Panc1 (cell line): ENCODE measurements at regions not wholly inside any gene's neighbourhood (a gene's known extent, or its start where the extent isn't known, plus 50 kb on each side); places are given as distances from the start of the nearest gene placed in this dataset.

Experiments used
- ATAC-seq: fragments of 200-7000 bp; cut with Tn5 transposase; 2 replicates; pipeline ENCODE4 v1.9.1; 2020; ENCODE audit warnings: mild to moderate bottlenecking, moderate library complexity
- BruUV-seq: library from RNA; stranded (reverse); fragments of 400-500 nt; replicated peaks from 2 replicates; lab custom pipeline; 2021; lab: Mats Ljungman, UMichigan
- CTCF ChIA-PET: fragments of 300-600 bp; sonication (Branson Sonifier 250); formaldehyde crosslinking; loops from one replicate; lab custom pipeline; 2022; ENCODE audit warnings: antibody characterized with exemption; lab: Charles Lee
- POLR2A ChIA-PET: fragments of 300-600 bp; sonication (Branson Sonifier 250); formaldehyde crosslinking; loops from one replicate; lab custom pipeline; 2022; ENCODE audit warnings: antibody characterized with exemption; lab: Charles Lee
- DNase-seq: peaks from one replicate; pipeline ENCODE4 v3.0.0-alpha.2; 2010; ENCODE audit warnings: low read depth, low spot score
- H3K27ac ChIP-seq: 2 replicates; pipeline ENCODE4 v1.5.1; 2011; ENCODE audit warnings: mild to moderate bottlenecking, low read length, inconsistent platforms
- H3K27me3 ChIP-seq: fragments of 200-500 bp; sonication (Bioruptor generic); 2 replicates; pipeline ENCODE4 v1.6.0; 2014; ENCODE audit warnings: low read length, inconsistent platforms; ENCODE audit not compliant: control insufficient read depth, insufficient read depth
- H3K36me3 ChIP-seq: fragments of 200-500 bp; sonication (Bioruptor generic); 2 replicates; pipeline ENCODE4 v1.5.1; 2014; ENCODE audit warnings: inconsistent platforms, mild to moderate bottlenecking, low read length, moderate library complexity; ENCODE audit not compliant: control insufficient read depth, insufficient read depth
- H3K4me1 ChIP-seq: 2 replicates; pipeline ENCODE4 v1.5.1; 2011; ENCODE audit warnings: inconsistent platforms, mild to moderate bottlenecking, low read length, moderate library complexity; ENCODE audit not compliant: control insufficient read depth, insufficient read depth
- H3K4me3 ChIP-seq, 2 experiments: 2 replicates each; pipeline ENCODE4 v1.5.1; 2011 to 2012; ENCODE audit warnings: low read depth in 2 of 2, low read length in 2 of 2, mild to moderate bottlenecking in 2 of 2, inconsistent platforms in 1 of 2, moderate library complexity in 1 of 2
- H3K9me3 ChIP-seq: fragments of 200-500 bp; sonication (Bioruptor generic); 2 replicates; pipeline ENCODE4 v1.5.1; 2014; ENCODE audit warnings: low read depth, mild to moderate bottlenecking, inconsistent platforms, low read length, moderate library complexity; ENCODE audit not compliant: control insufficient read depth, insufficient read depth
- POLR2AphosphoS5 ChIP-seq: IDR thresholded peaks from 2 replicates; pipeline ENCODE4 v1.6.1; 2012; ENCODE audit warnings: mild to moderate bottlenecking, low read depth, low read length, moderate library complexity
- SIN3A ChIP-seq: IDR thresholded peaks from 2 replicates; pipeline ENCODE4 v1.6.1; 2012; ENCODE audit warnings: low read depth, mild to moderate bottlenecking, low read length, moderate library complexity, borderline replicate concordance; ENCODE audit not compliant: insufficient read depth
- TCF7L2 ChIP-seq: IDR thresholded peaks from 2 replicates; pipeline ENCODE4 v1.6.1; 2011; ENCODE audit warnings: mild to moderate bottlenecking, low read depth, low read length, inconsistent platforms
- in situ Hi-C: cut with HindIII; loops from 2 replicates; pipeline ENCODE4 v1.10.0; 2016; ENCODE audit warnings: low sequenced_read_pairs, low pct_unique_long_range_greater_than_20kb
- intact Hi-C: fragments of 100-400 bp; cut with micrococcal nuclease; formaldehyde crosslinking; loops from one replicate; pipeline ENCODE4 v1.10.0; 2022; ENCODE audit not compliant: unreplicated experiment
- TF ChIP-seq, protein P1 (sequence below): fragments of 450-650 bp; IDR thresholded peaks from 2 replicates; pipeline ENCODE4 v1.5.1; 2017; ENCODE audit warnings: mild to moderate bottlenecking
- TF ChIP-seq, protein P2 (sequence below), 2 experiments: IDR thresholded peaks; 2 replicates each; pipeline ENCODE4 v1.6.1; 2011 to 2012; ENCODE audit warnings: low read depth in 2 of 2, control low read depth in 1 of 2, low read length in 1 of 2, mild to moderate bottlenecking in 1 of 2, moderate library complexity in 1 of 2; ENCODE audit not compliant: insufficient read depth in 1 of 2

DNA sequence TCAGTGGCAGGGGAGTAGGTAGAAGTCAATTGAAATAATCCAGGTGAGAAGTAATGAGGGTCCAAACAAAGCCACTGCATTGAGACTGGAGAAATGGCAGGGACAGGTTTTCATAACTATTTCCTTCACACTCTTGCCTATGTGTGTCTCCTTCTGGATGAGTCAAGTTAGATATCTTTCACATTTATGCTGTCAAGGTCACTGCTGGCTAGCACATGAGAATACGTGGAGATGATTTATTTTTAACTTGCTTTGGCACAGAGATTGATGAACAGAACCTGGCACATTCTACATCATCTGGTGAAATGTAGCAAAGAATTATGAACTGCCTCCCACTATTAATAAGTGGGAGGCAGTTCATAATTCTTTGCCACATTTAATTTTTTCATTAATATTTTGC is 66.7 kb upstream of the BOD1L1 start:
- POLR2A ChIA-PET: no interaction called here
- TF ChIP-seq POLR2AphosphoS5 (no peak), SIN3A (no peak), TCF7L2 (no peak)
- TF ChIP-seq, protein P1, sequence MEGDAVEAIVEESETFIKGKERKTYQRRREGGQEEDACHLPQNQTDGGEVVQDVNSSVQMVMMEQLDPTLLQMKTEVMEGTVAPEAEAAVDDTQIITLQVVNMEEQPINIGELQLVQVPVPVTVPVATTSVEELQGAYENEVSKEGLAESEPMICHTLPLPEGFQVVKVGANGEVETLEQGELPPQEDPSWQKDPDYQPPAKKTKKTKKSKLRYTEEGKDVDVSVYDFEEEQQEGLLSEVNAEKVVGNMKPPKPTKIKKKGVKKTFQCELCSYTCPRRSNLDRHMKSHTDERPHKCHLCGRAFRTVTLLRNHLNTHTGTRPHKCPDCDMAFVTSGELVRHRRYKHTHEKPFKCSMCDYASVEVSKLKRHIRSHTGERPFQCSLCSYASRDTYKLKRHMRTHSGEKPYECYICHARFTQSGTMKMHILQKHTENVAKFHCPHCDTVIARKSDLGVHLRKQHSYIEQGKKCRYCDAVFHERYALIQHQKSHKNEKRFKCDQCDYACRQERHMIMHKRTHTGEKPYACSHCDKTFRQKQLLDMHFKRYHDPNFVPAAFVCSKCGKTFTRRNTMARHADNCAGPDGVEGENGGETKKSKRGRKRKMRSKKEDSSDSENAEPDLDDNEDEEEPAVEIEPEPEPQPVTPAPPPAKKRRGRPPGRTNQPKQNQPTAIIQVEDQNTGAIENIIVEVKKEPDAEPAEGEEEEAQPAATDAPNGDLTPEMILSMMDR: no peak
- TF ChIP-seq, protein P2, sequence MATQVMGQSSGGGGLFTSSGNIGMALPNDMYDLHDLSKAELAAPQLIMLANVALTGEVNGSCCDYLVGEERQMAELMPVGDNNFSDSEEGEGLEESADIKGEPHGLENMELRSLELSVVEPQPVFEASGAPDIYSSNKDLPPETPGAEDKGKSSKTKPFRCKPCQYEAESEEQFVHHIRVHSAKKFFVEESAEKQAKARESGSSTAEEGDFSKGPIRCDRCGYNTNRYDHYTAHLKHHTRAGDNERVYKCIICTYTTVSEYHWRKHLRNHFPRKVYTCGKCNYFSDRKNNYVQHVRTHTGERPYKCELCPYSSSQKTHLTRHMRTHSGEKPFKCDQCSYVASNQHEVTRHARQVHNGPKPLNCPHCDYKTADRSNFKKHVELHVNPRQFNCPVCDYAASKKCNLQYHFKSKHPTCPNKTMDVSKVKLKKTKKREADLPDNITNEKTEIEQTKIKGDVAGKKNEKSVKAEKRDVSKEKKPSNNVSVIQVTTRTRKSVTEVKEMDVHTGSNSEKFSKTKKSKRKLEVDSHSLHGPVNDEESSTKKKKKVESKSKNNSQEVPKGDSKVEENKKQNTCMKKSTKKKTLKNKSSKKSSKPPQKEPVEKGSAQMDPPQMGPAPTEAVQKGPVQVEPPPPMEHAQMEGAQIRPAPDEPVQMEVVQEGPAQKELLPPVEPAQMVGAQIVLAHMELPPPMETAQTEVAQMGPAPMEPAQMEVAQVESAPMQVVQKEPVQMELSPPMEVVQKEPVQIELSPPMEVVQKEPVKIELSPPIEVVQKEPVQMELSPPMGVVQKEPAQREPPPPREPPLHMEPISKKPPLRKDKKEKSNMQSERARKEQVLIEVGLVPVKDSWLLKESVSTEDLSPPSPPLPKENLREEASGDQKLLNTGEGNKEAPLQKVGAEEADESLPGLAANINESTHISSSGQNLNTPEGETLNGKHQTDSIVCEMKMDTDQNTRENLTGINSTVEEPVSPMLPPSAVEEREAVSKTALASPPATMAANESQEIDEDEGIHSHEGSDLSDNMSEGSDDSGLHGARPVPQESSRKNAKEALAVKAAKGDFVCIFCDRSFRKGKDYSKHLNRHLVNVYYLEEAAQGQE (IDR thresholded peaks at IDR 0.05; ENCODE audit: insufficient read depth in 1 of 2, low read depth in 2 of 2, low read length in 1 of 2): no peak
- DNase-seq: no peak
- in situ Hi-C loops (no loop called here), intact Hi-C loops (no loop called here)
- Histone ChIP-seq H3K9me3 (no peaks in the 10 kb centered on the region), H3K27me3 (no peaks in the 10 kb centered on the region), H3K27ac (no peak overlapping the region), H3K36me3 (no peaks in the 10 kb centered on the region), H3K4me3 (no peak overlapping the region), H3K4me1 (no peaks in the 10 kb centered on the region)
- ATAC-seq: no peak
- CTCF ChIA-PET: no interaction called here
- BruUV-seq: no TSS peak

DNA sequence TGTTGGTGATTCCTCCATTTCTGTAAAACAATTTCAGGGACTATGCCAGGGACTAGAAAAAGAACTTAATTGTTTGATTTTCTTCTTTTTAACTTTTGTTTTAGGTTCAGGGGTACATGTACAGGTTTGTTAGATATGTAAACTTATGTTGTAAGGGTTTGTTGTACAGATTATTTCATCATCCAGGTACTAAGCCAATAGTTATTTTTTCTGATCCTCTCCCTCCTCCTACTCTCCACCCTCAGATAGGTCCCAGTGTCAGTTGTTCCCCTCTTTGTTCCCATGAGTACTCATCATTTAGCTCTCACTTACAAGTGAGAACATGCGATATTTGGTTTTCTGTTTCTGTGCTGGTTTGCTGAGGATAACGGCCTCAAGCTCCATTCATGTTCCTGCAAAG is 70.8 kb upstream of the BOD1L1 start:
- H3K4me1 ChIP-seq: no peaks in the 10 kb centered on the region
- no peaks in the 10 kb centered on the region for H3K36me3 ChIP-seq
- in situ Hi-C loops: no loop called here
- ChIA-PET CTCF (no interaction called here), POLR2A (no interaction called here)
- ATAC-seq: no peak
- no peaks in the 10 kb centered on the region for H3K27me3 ChIP-seq
- no peaks in the 10 kb centered on the region for H3K9me3 ChIP-seq
- H3K4me3 ChIP-seq: no peak overlapping the region
- no peak overlapping the region for H3K27ac ChIP-seq
- TF ChIP-seq, protein P1: no peak
- TF ChIP-seq TCF7L2 (no peak), SIN3A (no peak), POLR2AphosphoS5 (no peak)
- TF ChIP-seq, protein P2 (IDR thresholded peaks at IDR 0.05; ENCODE audit: insufficient read depth in 1 of 2, low read depth in 2 of 2, low read length in 1 of 2): no peak
- no peak for DNase-seq
- intact Hi-C loops: no loop called here
- no TSS peak for BruUV-seq
